ENCODE measurements at regions not wholly inside any gene's neighbourhood (a gene's known extent, or its start where the extent isn't known, plus 50 kb on each side); places are given as distances from the start of the nearest gene placed in this dataset.

- H3K27me3 Mint-ChIP-seq: peaks cover 31% of the 10 kb centered on the region
- peak overlapping the region; percentile 85 for H3K4me3 Mint-ChIP-seq
- H3K27ac Mint-ChIP-seq: peak overlapping the region; percentile 85
Observed at GRCh38 chr1:181142096-181142958, 53.8 kb downstream of the IER5 start.

GRCh38 chr1:181143102-181143859 is 54.8 kb downstream of the IER5 start:
- peaks cover 11% of the 10 kb centered on the region for H3K4me1 Mint-ChIP-seq (ENCODE audit: unreplicated experiment)
- TF ChIP-seq CTCF (conservative IDR thresholded peaks at IDR 0.05): no peak
- DNase-seq (ENCODE audit: extremely low spot score, unreplicated experiment): no peak
- no peaks in the 10 kb centered on the region for H3K36me3 Mint-ChIP-seq
- H3K27me3 Mint-ChIP-seq: peaks cover 29% of the 10 kb centered on the region
- no peak overlapping the region for H3K4me3 Mint-ChIP-seq
- no peak overlapping the region for H3K27ac Mint-ChIP-seq
- peaks cover 17% of the 10 kb centered on the region for H3K9me3 Mint-ChIP-seq

More at GRCh38 chr1:181142096-181142958, 53.8 kb downstream of the IER5 start:
- peaks cover 11% of the 10 kb centered on the region for H3K4me1 Mint-ChIP-seq (ENCODE audit: unreplicated experiment)
- DNase-seq (ENCODE audit: extremely low spot score, unreplicated experiment): peak; percentile 93
- peaks cover 14% of the 10 kb centered on the region for H3K9me3 Mint-ChIP-seq
- no peaks in the 10 kb centered on the region for H3K36me3 Mint-ChIP-seq
- TF ChIP-seq CTCF (conservative IDR thresholded peaks at IDR 0.05): peak; percentile 98

GRCh38 chr1:181144238-181144637 is 55.7 kb downstream of the IER5 start:
- no peak for DNase-seq (ENCODE audit: extremely low spot score, unreplicated experiment)
- H3K9me3 Mint-ChIP-seq: peaks cover 17% of the 10 kb centered on the region
- no peaks in the 10 kb centered on the region for H3K36me3 Mint-ChIP-seq
- H3K27ac Mint-ChIP-seq: no peak overlapping the region
- H3K4me1 Mint-ChIP-seq (ENCODE audit: unreplicated experiment): peaks cover 11% of the 10 kb centered on the region
- H3K27me3 Mint-ChIP-seq: peaks cover 29% of the 10 kb centered on the region
- TF ChIP-seq CTCF (conservative IDR thresholded peaks at IDR 0.05): no peak
- no peak overlapping the region for H3K4me3 Mint-ChIP-seq

GRCh38 chr1:181148636-181149035 is 60.1 kb downstream of the IER5 start:
- no peak overlapping the region for H3K27ac Mint-ChIP-seq
- H3K27me3 Mint-ChIP-seq: peaks cover 20% of the 10 kb centered on the region
- no peak for DNase-seq (ENCODE audit: extremely low spot score, unreplicated experiment)
- H3K4me3 Mint-ChIP-seq: no peak overlapping the region
- H3K4me1 Mint-ChIP-seq (ENCODE audit: unreplicated experiment): peaks cover 16% of the 10 kb centered on the region
- H3K9me3 Mint-ChIP-seq: peaks cover 17% of the 10 kb centered on the region
- no peak for TF ChIP-seq CTCF (conservative IDR thresholded peaks at IDR 0.05)
- no peaks in the 10 kb centered on the region for H3K36me3 Mint-ChIP-seq

- H3K4me1 Mint-ChIP-seq (ENCODE audit: unreplicated experiment): peaks cover 16% of the 10 kb centered on the region
Observed at GRCh38 chr1:181149326-181150125, 61.0 kb downstream of the IER5 start.

More at GRCh38 chr1:181149326-181150125, 61.0 kb downstream of the IER5 start:
- DNase-seq (ENCODE audit: extremely low spot score, unreplicated experiment): no peak
- no peak overlapping the region for H3K4me3 Mint-ChIP-seq
- H3K36me3 Mint-ChIP-seq: no peaks in the 10 kb centered on the region
- H3K27ac Mint-ChIP-seq: no peak overlapping the region
- no peak for TF ChIP-seq CTCF (conservative IDR thresholded peaks at IDR 0.05)
- peaks cover 17% of the 10 kb centered on the region for H3K9me3 Mint-ChIP-seq
- peaks cover 11% of the 10 kb centered on the region for H3K27me3 Mint-ChIP-seq

Data from type B pancreatic cell (in vitro differentiated cells).